ENCODE measurements at regions not wholly inside any gene's neighbourhood (a gene's known extent, or its start where the extent isn't known, plus 50 kb on each side); places are given as distances from the start of the nearest gene placed in this dataset.

DNA sequence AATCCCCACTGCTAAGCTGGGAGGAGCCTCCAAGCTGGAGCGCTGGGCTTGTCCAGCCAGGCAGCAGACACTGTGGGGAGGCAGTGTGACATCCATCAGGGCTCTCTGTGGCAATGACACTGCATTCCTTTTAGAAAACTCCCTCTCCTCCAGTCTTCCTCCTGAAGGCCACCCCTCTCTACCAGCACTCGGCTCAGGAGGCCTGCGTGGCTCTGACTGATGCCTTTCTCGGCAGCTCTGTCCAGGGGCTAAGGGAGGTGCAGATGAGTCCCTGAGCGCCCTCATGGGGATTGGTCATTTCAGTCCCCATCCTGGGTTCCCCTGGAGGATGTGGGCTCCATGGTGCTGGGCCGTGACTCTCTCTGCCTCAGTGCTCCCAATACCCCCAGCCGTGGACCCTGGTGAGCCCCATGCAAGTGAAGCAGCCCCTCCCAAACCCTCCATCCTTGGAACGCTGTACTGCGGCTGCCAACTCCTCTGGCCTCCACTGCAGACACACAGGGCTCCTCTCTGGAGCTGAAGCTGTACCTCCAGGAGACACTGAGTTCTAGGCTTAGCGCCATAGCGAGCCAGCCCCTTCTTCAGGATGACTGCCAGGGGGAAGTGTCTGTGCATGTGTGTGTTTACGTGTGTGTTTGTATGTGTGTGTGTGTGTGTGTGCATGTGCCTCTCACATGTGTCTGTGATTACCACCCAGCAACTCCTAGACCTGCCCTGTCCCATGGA is 209.6 kb downstream of the ERMARD start:
- WGBS (ENCODE audit: extremely low coverage, insufficient coverage, insufficient read length), result no CpG with 5 or more reads among the region's 12 CpGs
- Histone ChIP-seq H2AFZ (ENCODE audit: insufficient read depth, low read length, poor library complexity) (no peak overlapping the region), H2BK120ac (ENCODE audit: insufficient read depth, low read length, poor library complexity) (no peak overlapping the region)

DNA sequence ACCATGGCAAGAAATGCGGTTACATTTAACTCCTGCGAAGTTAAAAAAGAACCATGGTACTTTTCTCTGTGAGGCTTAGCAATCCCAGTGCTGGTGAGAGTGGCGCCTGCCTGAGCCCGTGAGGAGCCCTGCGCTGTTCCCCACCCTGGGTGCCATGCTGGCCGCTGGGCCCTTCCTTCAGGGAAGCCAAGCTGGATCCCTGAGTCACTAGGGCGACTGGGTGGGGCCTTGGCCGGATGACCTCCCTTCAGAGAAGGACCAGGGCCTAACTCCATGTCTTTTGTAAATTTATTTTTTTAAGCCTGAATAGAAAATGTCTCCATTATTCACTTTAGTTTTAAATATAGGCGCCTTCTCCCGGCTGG is 209.1 kb downstream of the ERMARD start:
- peaks cover 5% of the 10 kb centered on the region for H3K79me1 ChIP-seq (ENCODE audit: low read length)
- H3K36me3 ChIP-seq (ENCODE audit: control insufficient read depth in 1 of 2, insufficient read depth in 2 of 2, low read length in 2 of 2), result no peaks in the 10 kb centered on the region
- H2BK5ac ChIP-seq (ENCODE audit: low read depth, low read length, poor library complexity), result no peak overlapping the region
- no peak overlapping the region for H4K12ac ChIP-seq (ENCODE audit: low read depth, low read length)
- peaks cover 3 to 8% of the 10 kb centered on the region in 2 experiments for H3K4me1 ChIP-seq (ENCODE audit: control insufficient read depth in 1 of 2, insufficient read depth in 2 of 2, low read length in 2 of 2)
- WGBS (ENCODE audit: extremely low coverage, insufficient coverage, insufficient read length), result no CpG with 5 or more reads among the region's 10 CpGs
- no peak overlapping the region for H3K4me2 ChIP-seq (ENCODE audit: low read length)
- no peak overlapping the region for H2BK12ac ChIP-seq (ENCODE audit: low read length)
- H3K23ac ChIP-seq (ENCODE audit: low read length), result no peak overlapping the region
- H3K27me3 ChIP-seq (ENCODE audit: insufficient read depth, low read length), result no peaks in the 10 kb centered on the region
- H3K4me3 ChIP-seq (ENCODE audit: low read depth, low read length), result no peak overlapping the region
- H3K9ac ChIP-seq (ENCODE audit: low read length), result no peak overlapping the region
- no peaks in the 10 kb centered on the region for H3K9me3 ChIP-seq (ENCODE audit: insufficient read depth, low read depth, low read length)
- H2AK5ac ChIP-seq (ENCODE audit: low read length), result no peak overlapping the region
- no peak overlapping the region for H2AFZ ChIP-seq (ENCODE audit: insufficient read depth, low read length, poor library complexity)
- H4K8ac ChIP-seq (ENCODE audit: low read depth, low read length), result no peak overlapping the region
- H3K27ac ChIP-seq (ENCODE audit: low read depth, low read length), result no peak overlapping the region
- no peak for DNase-seq
- H3K4ac ChIP-seq (ENCODE audit: low read depth, low read length), result no peak overlapping the region
- H3K18ac ChIP-seq (ENCODE audit: low read length), result no peak overlapping the region
- no peak overlapping the region for H4K91ac ChIP-seq (ENCODE audit: low read depth, low read length)
- H3K14ac ChIP-seq (ENCODE audit: low read length), result no peak overlapping the region
- H2BK120ac ChIP-seq (ENCODE audit: insufficient read depth, low read length, poor library complexity), result no peak overlapping the region
- H3K79me2 ChIP-seq (ENCODE audit: control insufficient read depth, insufficient read depth, low read length, poor library complexity), result no peaks in the 10 kb centered on the region

More for the DNA sequence above, 209.6 kb downstream of the ERMARD start:
- DNase-seq, result no peak
- Histone ChIP-seq H4K91ac (ENCODE audit: low read depth, low read length) (no peak overlapping the region), H3K4me3 (ENCODE audit: low read depth, low read length) (no peak overlapping the region), H3K4ac (ENCODE audit: low read depth, low read length) (no peak overlapping the region), H3K79me1 (ENCODE audit: low read length) (peaks cover 5% of the 10 kb centered on the region), H3K36me3 (ENCODE audit: control insufficient read depth in 1 of 2, insufficient read depth in 2 of 2, low read length in 2 of 2) (no peaks in the 10 kb centered on the region), H3K4me1 (ENCODE audit: control insufficient read depth in 1 of 2, insufficient read depth in 2 of 2, low read length in 2 of 2) (peaks cover 3 to 8% of the 10 kb centered on the region in 2 experiments), H4K8ac (ENCODE audit: low read depth, low read length) (no peak overlapping the region), H2AK5ac (ENCODE audit: low read length) (no peak overlapping the region), H2BK12ac (ENCODE audit: low read length) (no peak overlapping the region), H3K4me2 (ENCODE audit: low read length) (no peak overlapping the region), H3K27ac (ENCODE audit: low read depth, low read length) (no peak overlapping the region), H3K9ac (ENCODE audit: low read length) (no peak overlapping the region), H3K9me3 (ENCODE audit: insufficient read depth, low read depth, low read length) (no peaks in the 10 kb centered on the region), H2BK5ac (ENCODE audit: low read depth, low read length, poor library complexity) (no peak overlapping the region), H3K23ac (ENCODE audit: low read length) (no peak overlapping the region), H4K12ac (ENCODE audit: low read depth, low read length) (no peak overlapping the region), H3K14ac (ENCODE audit: low read length) (no peak overlapping the region), H3K79me2 (ENCODE audit: control insufficient read depth, insufficient read depth, low read length, poor library complexity) (no peaks in the 10 kb centered on the region), H3K18ac (ENCODE audit: low read length) (no peak overlapping the region), H3K27me3 (ENCODE audit: insufficient read depth, low read length) (no peaks in the 10 kb centered on the region)

DNA sequence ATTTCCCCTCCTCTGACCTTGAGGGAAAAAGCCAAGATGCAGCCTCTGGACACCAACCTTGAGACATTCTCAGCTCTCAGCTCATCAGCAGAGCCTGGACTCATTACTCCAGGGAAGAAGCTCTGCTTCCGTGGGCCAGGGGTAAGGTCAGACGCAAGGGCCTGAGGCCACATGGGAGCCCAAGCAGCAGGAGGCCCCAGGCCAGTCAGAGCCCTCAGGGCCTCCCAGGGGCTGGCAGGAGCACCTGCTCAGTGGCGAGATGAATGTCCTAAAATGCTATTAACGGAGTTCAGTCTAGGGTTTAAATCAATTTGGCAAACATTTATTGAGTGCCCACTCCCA is 208.6 kb downstream of the ERMARD start:
- H2AK5ac ChIP-seq (ENCODE audit: low read length), result no peak overlapping the region
- H2BK120ac ChIP-seq (ENCODE audit: insufficient read depth, low read length, poor library complexity), result no peak overlapping the region

DNA sequence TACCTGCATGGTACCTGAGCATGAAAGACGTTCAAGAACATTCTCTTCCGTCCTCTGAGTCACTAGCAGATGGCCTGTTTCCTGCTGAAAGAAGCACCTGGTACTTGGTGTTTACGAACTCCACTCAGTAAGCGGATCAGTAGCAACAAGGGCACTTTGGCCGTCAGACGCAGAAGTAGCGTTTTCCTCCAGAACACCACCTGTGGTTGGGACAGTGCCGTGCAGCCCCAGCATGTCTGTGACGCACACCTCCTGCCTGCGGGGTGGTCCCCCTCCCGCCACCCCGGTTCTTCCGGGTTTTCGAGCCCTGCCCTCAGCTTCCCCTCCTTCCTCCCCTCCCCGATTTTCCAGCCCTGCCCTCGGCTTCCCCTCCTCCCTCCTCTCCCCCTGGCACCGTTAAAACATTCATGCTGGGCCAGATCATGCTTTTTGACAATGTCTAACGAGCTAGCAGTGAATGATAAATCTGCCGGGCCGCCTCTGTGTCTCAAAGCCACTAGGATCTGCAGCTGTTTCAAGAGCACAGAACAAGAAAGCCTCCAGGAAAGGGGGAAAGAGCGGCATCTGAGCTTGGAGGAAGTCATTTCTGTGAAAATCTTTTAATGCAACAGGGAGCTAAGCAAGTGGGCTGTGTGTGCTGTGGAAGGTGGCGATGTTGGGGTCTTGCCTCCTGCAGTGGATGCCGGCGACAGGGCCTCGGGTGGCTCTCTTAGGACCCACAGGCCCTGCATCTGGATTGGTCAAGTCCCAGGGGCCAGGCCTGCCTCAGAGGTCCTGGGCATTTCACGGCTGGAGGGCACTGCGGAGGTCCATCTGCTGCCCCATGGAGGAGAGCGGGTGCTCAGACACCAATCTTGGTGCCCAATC is 207.9 kb downstream of the ERMARD start:
- no peak overlapping the region for H3K27ac ChIP-seq (ENCODE audit: low read depth, low read length)
- H3K27me3 ChIP-seq (ENCODE audit: insufficient read depth, low read length), result no peaks in the 10 kb centered on the region
- H2AFZ ChIP-seq (ENCODE audit: insufficient read depth, low read length, poor library complexity), result no peak overlapping the region
- H2BK12ac ChIP-seq (ENCODE audit: low read length), result no peak overlapping the region
- H3K4me2 ChIP-seq (ENCODE audit: low read length), result no peak overlapping the region
- WGBS (ENCODE audit: extremely low coverage, insufficient coverage, insufficient read length), result no CpG with 5 or more reads among the region's 28 CpGs
- peaks cover 5% of the 10 kb centered on the region for H3K79me1 ChIP-seq (ENCODE audit: low read length)
- H4K12ac ChIP-seq (ENCODE audit: low read depth, low read length), result no peak overlapping the region
- no peak overlapping the region for H4K8ac ChIP-seq (ENCODE audit: low read depth, low read length)
- no peak overlapping the region for H3K23ac ChIP-seq (ENCODE audit: low read length)
- H3K9ac ChIP-seq (ENCODE audit: low read length), result no peak overlapping the region
- no peak overlapping the region for H3K14ac ChIP-seq (ENCODE audit: low read length)
- no peak overlapping the region for H3K18ac ChIP-seq (ENCODE audit: low read length)
- H2AK5ac ChIP-seq (ENCODE audit: low read length), result no peak overlapping the region
- DNase-seq, result peak; percentile 35 to 65
- H3K4ac ChIP-seq (ENCODE audit: low read depth, low read length), result no peak overlapping the region
- no peaks in the 10 kb centered on the region for H3K36me3 ChIP-seq (ENCODE audit: control insufficient read depth in 1 of 2, insufficient read depth in 2 of 2, low read length in 2 of 2)
- H3K79me2 ChIP-seq (ENCODE audit: control insufficient read depth, insufficient read depth, low read length, poor library complexity), result no peaks in the 10 kb centered on the region
- H3K9me3 ChIP-seq (ENCODE audit: insufficient read depth, low read depth, low read length), result no peaks in the 10 kb centered on the region
- H4K91ac ChIP-seq (ENCODE audit: low read depth, low read length), result no peak overlapping the region
- peaks cover 3 to 8% of the 10 kb centered on the region in 2 experiments for H3K4me1 ChIP-seq (ENCODE audit: control insufficient read depth in 1 of 2, insufficient read depth in 2 of 2, low read length in 2 of 2)
- no peak overlapping the region for H2BK120ac ChIP-seq (ENCODE audit: insufficient read depth, low read length, poor library complexity)
- no peak overlapping the region for H3K4me3 ChIP-seq (ENCODE audit: low read depth, low read length)
- no peak overlapping the region for H2BK5ac ChIP-seq (ENCODE audit: low read depth, low read length, poor library complexity)

More for the DNA sequence above, 208.6 kb downstream of the ERMARD start:
- H3K9me3 ChIP-seq (ENCODE audit: insufficient read depth, low read depth, low read length), result no peaks in the 10 kb centered on the region
- no peak overlapping the region for H3K18ac ChIP-seq (ENCODE audit: low read length)
- no peak overlapping the region for H3K27ac ChIP-seq (ENCODE audit: low read depth, low read length)
- no peak overlapping the region for H3K23ac ChIP-seq (ENCODE audit: low read length)
- no peak overlapping the region for H4K91ac ChIP-seq (ENCODE audit: low read depth, low read length)
- H3K4me2 ChIP-seq (ENCODE audit: low read length), result no peak overlapping the region
- H3K4ac ChIP-seq (ENCODE audit: low read depth, low read length), result no peak overlapping the region
- no peak overlapping the region for H3K9ac ChIP-seq (ENCODE audit: low read length)
- no peaks in the 10 kb centered on the region for H3K79me2 ChIP-seq (ENCODE audit: control insufficient read depth, insufficient read depth, low read length, poor library complexity)
- H2AFZ ChIP-seq (ENCODE audit: insufficient read depth, low read length, poor library complexity), result no peak overlapping the region
- no peaks in the 10 kb centered on the region for H3K27me3 ChIP-seq (ENCODE audit: insufficient read depth, low read length)
- H3K14ac ChIP-seq (ENCODE audit: low read length), result no peak overlapping the region
- no peak overlapping the region for H4K12ac ChIP-seq (ENCODE audit: low read depth, low read length)
- WGBS (ENCODE audit: extremely low coverage, insufficient coverage, insufficient read length), result no CpG with 5 or more reads among the region's 4 CpGs
- H2BK12ac ChIP-seq (ENCODE audit: low read length), result no peak overlapping the region
- DNase-seq, result no peak
- H3K36me3 ChIP-seq (ENCODE audit: control insufficient read depth in 1 of 2, insufficient read depth in 2 of 2, low read length in 2 of 2), result no peaks in the 10 kb centered on the region
- H3K4me1 ChIP-seq (ENCODE audit: control insufficient read depth in 1 of 2, insufficient read depth in 2 of 2, low read length in 2 of 2), result peaks cover 3 to 8% of the 10 kb centered on the region in 2 experiments
- H3K4me3 ChIP-seq (ENCODE audit: low read depth, low read length), result no peak overlapping the region
- peaks cover 5% of the 10 kb centered on the region for H3K79me1 ChIP-seq (ENCODE audit: low read length)
- no peak overlapping the region for H2BK5ac ChIP-seq (ENCODE audit: low read depth, low read length, poor library complexity)
- H4K8ac ChIP-seq (ENCODE audit: low read depth, low read length), result no peak overlapping the region

Measured in trophoblast cell (in vitro differentiated cells and primary cell).